Activated CD8-positive, alpha-beta T cell treated with anti-CD3 and anti-CD28 coated beads for 36 hours (primary cell): ENCODE measurements at regions not wholly inside any gene's neighbourhood (a gene's known extent, or its start where the extent isn't known, plus 50 kb on each side); places are given as distances from the start of the nearest gene placed in this dataset.
"Not testable (repeated sequence)": the region's sequence is repeated elsewhere in the genome, so short reads cannot be mapped to it uniquely, and the experiment has no call there.

Experiments
- ATAC-seq: fragments of 200-7000 bp; cut with Tn5 transposase; one replicate; pipeline ENCODE4 v1.10.0; 2021; ENCODE audit warnings: mild to moderate bottlenecking, moderate library complexity
- CTCF ChIA-PET: fragments of 350-600 bp; sonication (Branson Sonifier 250); formaldehyde crosslinking; loops from one replicate; lab custom pipeline; 2021; ENCODE audit warnings: antibody characterized with exemption; lab: Charles Lee
- POLR2A ChIA-PET: fragments of 350-600 bp; sonication (Branson Sonifier 250); formaldehyde crosslinking; loops from one replicate; lab custom pipeline; 2021; ENCODE audit warnings: antibody characterized with exemption; lab: Charles Lee
- DNase-seq: peaks from one replicate; pipeline ENCODE4 v3.0.0-alpha.2; 2020
- H3K27ac Mint-ChIP-seq: one replicate; pipeline ENCODE4 v1.8.0; 2021; ENCODE audit warnings: mild to moderate bottlenecking, mixed read lengths
- H3K27me3 Mint-ChIP-seq: one replicate; pipeline ENCODE4 v1.8.0; 2021; ENCODE audit warnings: mixed read lengths
- H3K36me3 Mint-ChIP-seq: one replicate; pipeline ENCODE4 v1.8.0; 2021; ENCODE audit warnings: low read depth, mixed read lengths
- H3K4me1 Mint-ChIP-seq: one replicate; pipeline ENCODE4 v1.8.0; 2021; ENCODE audit warnings: low read depth, mixed read lengths
- H3K4me3 Mint-ChIP-seq: one replicate; pipeline ENCODE4 v1.8.0; 2021; ENCODE audit warnings: mild to moderate bottlenecking, moderate library complexity, mixed read lengths
- H3K9me3 Mint-ChIP-seq: one replicate; pipeline ENCODE4 v1.8.0; 2021; ENCODE audit warnings: mixed read lengths
- CTCF ChIP-seq: fragments of 200-600 bp; IDR thresholded peaks from one replicate; pipeline ENCODE4 v1.8.0; 2022; ENCODE audit warnings: antibody characterized with exemption, mild to moderate bottlenecking
- intact Hi-C: fragments of 100-400 bp; cut with micrococcal nuclease; formaldehyde crosslinking; loops from one replicate; pipeline ENCODE4 v1.10.0; 2022

- CTCF ChIA-PET: no interaction called here
- POLR2A ChIA-PET: no interaction called here
- Mint-ChIP-seq H3K4me3 (no peak overlapping the region), H3K27ac (no peak overlapping the region), H3K4me1 (no peaks in the 10 kb centered on the region), H3K36me3 (no peaks in the 10 kb centered on the region), H3K27me3 (peaks cover 2% of the 10 kb centered on the region), H3K9me3 (no peaks in the 10 kb centered on the region)
- no peak for ATAC-seq
- intact Hi-C loops: no loop called here
- DNase-seq: no peak
- no peak for TF ChIP-seq CTCF
Measured at GRCh38 chr3:75396316-75396802, 267.8 kb upstream of the FRG2C start.

- not testable (repeated sequence) for ATAC-seq, H3K4me1 Mint-ChIP-seq
Measured at GRCh38 chr3:75397486-75397885, 266.6 kb upstream of the FRG2C start.

GRCh38 chr3:75422101-75422945, 241.8 kb upstream of the FRG2C start:
- POLR2A ChIA-PET, H3K4me1 Mint-ChIP-seq, H3K27me3 Mint-ChIP-seq, H3K4me3 Mint-ChIP-seq, intact Hi-C loops, ATAC-seq, H3K9me3 Mint-ChIP-seq, H3K27ac Mint-ChIP-seq: not testable (repeated sequence)
- H3K36me3 Mint-ChIP-seq: peaks cover 17% of the 10 kb centered on the region
- peak; percentile 71 for TF ChIP-seq CTCF
- CTCF ChIA-PET: interaction anchor here (0.7 to 2.1 kb wide), 5 partner anchors 9 to 230 kb away, joined by 3 to 7 read pairs (median 3); no protein-coding TSS in a partner anchor
- peak; percentile 69 for DNase-seq

More at GRCh38 chr3:75397486-75397885, 266.6 kb upstream of the FRG2C start:
- DNase-seq, H3K9me3 Mint-ChIP-seq, POLR2A ChIA-PET, H3K4me3 Mint-ChIP-seq, H3K36me3 Mint-ChIP-seq, intact Hi-C loops, CTCF ChIA-PET, H3K27me3 Mint-ChIP-seq, H3K27ac Mint-ChIP-seq: not testable (repeated sequence)

GRCh38 chr3:75425379-75425778, 238.7 kb upstream of the FRG2C start:
- CTCF ChIA-PET, H3K27ac Mint-ChIP-seq, DNase-seq, POLR2A ChIA-PET, H3K4me3 Mint-ChIP-seq, H3K9me3 Mint-ChIP-seq, intact Hi-C loops, ATAC-seq, H3K27me3 Mint-ChIP-seq: not testable (repeated sequence)
- peaks cover 15% of the 10 kb centered on the region for H3K4me1 Mint-ChIP-seq
- H3K36me3 Mint-ChIP-seq: peaks cover 33% of the 10 kb centered on the region

GRCh38 chr3:75427486-75427885, 236.6 kb upstream of the FRG2C start:
- POLR2A ChIA-PET, H3K27me3 Mint-ChIP-seq, DNase-seq, H3K9me3 Mint-ChIP-seq, H3K27ac Mint-ChIP-seq, CTCF ChIA-PET, intact Hi-C loops, H3K4me3 Mint-ChIP-seq, ATAC-seq: not testable (repeated sequence)
- Mint-ChIP-seq H3K4me1 (peaks cover 11% of the 10 kb centered on the region), H3K36me3 (peaks cover 37% of the 10 kb centered on the region)

- H3K27me3 Mint-ChIP-seq, POLR2A ChIA-PET, ATAC-seq, H3K9me3 Mint-ChIP-seq, H3K4me3 Mint-ChIP-seq, DNase-seq, H3K27ac Mint-ChIP-seq, H3K4me1 Mint-ChIP-seq, intact Hi-C loops, CTCF ChIA-PET: not testable (repeated sequence)
- H3K36me3 Mint-ChIP-seq: peaks cover 34% of the 10 kb centered on the region
Measured at GRCh38 chr3:75427906-75428305, 236.2 kb upstream of the FRG2C start.
